Hematopoietic multipotent progenitor cell treated with erythropoietin and hydrocortisone succinate and interleukin-3 and kit ligand, for 8 days (in vitro differentiated cells): ENCODE measurements at regions not wholly inside any gene's neighbourhood (a gene's known extent, or its start where the extent isn't known, plus 50 kb on each side); places are given as distances from the start of the nearest gene placed in this dataset.

Experiments
- DNase-seq: peaks from one replicate; pipeline ENCODE4 v3.0.0-alpha.2; 2015

- DNase-seq = no peak
Measured at GRCh38 chr17:79273660-79274059, 199.0 kb downstream of the ENGASE start.

GRCh38 chr17:79272666-79273219 is 198.1 kb downstream of the ENGASE start:
- no peak for DNase-seq

- no peak for DNase-seq
Measured at GRCh38 chr17:79272220-79272619, 197.6 kb downstream of the ENGASE start.

- DNase-seq = no peak
Measured at GRCh38 chr17:79269620-79270019, 195.0 kb downstream of the ENGASE start.

GRCh38 chr17:79263191-79263590 is 188.6 kb downstream of the ENGASE start:
- DNase-seq = no peak

GRCh38 chr17:79262624-79263023 is 188.0 kb downstream of the ENGASE start:
- DNase-seq = no peak

GRCh38 chr17:79261355-79262072 is 186.9 kb downstream of the ENGASE start:
- DNase-seq = no peak

- no peak for DNase-seq
Measured at GRCh38 chr17:79258843-79259242, 184.2 kb downstream of the ENGASE start.

GRCh38 chr17:79258041-79258440 is 183.4 kb downstream of the ENGASE start:
- DNase-seq = no peak

GRCh38 chr17:79255926-79256585 is 181.4 kb downstream of the ENGASE start:
- no peak for DNase-seq

- no peak for DNase-seq
Measured at GRCh38 chr17:79255456-79255855, 180.8 kb downstream of the ENGASE start.

- DNase-seq = no peak
Measured at GRCh38 chr17:79255046-79255445, 180.4 kb downstream of the ENGASE start.

- no peak for DNase-seq
Measured at GRCh38 chr17:79252886-79253285, 178.3 kb downstream of the ENGASE start.

GRCh38 chr17:79251824-79252223 is 177.2 kb downstream of the ENGASE start:
- DNase-seq = no peak

GRCh38 chr17:79249929-79250521 is 175.4 kb downstream of the ENGASE start:
- DNase-seq = no peak

- DNase-seq = no peak
Measured at GRCh38 chr17:79248843-79249493, 174.3 kb downstream of the ENGASE start.

- no peak for DNase-seq
Measured at GRCh38 chr17:79246225-79247190, 171.9 kb downstream of the ENGASE start.

- DNase-seq = no peak
Measured at GRCh38 chr17:79244665-79245064, 170.0 kb downstream of the ENGASE start.

GRCh38 chr17:79243996-79244395 is 169.4 kb downstream of the ENGASE start:
- no peak for DNase-seq

GRCh38 chr17:79243603-79243990 is 169.0 kb downstream of the ENGASE start:
- no peak for DNase-seq

- DNase-seq = no peak
Measured at GRCh38 chr17:79242873-79243602, 168.4 kb downstream of the ENGASE start.
